ENCODE measurements at regions not wholly inside any gene's neighbourhood (a gene's known extent, or its start where the extent isn't known, plus 50 kb on each side); places are given as distances from the start of the nearest gene placed in this dataset.
"Not testable (repeated sequence)": the region's sequence is repeated elsewhere in the genome, so short reads cannot be mapped to it uniquely, and the experiment has no call there.

DNA sequence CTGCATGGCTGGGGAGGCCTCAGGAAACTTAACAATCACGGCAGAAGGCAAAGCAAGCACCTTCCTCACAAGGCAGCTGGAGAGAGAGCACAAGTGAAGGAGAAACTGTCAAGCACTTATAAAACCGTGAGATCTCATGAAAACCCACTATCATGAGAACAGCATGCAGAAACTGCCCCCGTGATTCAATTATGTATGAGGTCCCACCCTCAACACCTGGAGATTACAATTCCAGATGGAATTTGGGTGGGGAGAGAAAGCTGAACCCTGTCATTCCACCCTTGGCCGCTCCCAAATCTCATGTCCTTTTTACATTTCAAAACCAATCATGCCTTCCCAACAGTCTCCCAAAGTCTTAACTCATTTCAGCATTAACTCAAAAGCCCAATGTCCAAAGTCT, 107.2 kb upstream of the ECI2 start:
- H3K27ac ChIP-seq, result no peak overlapping the region
- TF ChIP-seq, protein P1, sequence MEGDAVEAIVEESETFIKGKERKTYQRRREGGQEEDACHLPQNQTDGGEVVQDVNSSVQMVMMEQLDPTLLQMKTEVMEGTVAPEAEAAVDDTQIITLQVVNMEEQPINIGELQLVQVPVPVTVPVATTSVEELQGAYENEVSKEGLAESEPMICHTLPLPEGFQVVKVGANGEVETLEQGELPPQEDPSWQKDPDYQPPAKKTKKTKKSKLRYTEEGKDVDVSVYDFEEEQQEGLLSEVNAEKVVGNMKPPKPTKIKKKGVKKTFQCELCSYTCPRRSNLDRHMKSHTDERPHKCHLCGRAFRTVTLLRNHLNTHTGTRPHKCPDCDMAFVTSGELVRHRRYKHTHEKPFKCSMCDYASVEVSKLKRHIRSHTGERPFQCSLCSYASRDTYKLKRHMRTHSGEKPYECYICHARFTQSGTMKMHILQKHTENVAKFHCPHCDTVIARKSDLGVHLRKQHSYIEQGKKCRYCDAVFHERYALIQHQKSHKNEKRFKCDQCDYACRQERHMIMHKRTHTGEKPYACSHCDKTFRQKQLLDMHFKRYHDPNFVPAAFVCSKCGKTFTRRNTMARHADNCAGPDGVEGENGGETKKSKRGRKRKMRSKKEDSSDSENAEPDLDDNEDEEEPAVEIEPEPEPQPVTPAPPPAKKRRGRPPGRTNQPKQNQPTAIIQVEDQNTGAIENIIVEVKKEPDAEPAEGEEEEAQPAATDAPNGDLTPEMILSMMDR (conservative IDR thresholded peaks at IDR 0.05), result no peak
- no peak for TF ChIP-seq ZFX (IDR thresholded peaks at IDR 0.05)

DNA sequence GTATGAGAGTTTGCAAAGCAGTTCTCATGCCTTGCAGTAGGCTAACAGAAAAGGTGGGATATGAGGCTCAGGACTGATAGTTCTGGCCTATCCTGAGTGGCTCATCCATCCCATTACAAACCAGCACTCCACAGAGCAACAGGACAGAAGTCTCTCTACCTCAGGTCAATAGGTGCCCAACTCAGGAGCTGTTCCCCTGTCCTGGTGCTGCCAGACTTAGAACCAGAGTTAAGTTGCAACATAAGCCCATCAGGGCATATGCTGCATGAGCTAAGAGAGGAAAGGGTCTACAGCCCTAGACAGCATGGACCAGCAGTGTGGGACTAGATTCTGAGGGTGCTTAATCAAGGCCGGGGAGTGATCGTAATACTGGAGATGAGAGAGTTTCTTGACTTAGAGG, 104.8 kb upstream of the ECI2 start:
- no peak for TF ChIP-seq ZFX (IDR thresholded peaks at IDR 0.05)
- TF ChIP-seq, protein P1 (conservative IDR thresholded peaks at IDR 0.05), result no peak
- no peak overlapping the region for H3K27ac ChIP-seq

DNA sequence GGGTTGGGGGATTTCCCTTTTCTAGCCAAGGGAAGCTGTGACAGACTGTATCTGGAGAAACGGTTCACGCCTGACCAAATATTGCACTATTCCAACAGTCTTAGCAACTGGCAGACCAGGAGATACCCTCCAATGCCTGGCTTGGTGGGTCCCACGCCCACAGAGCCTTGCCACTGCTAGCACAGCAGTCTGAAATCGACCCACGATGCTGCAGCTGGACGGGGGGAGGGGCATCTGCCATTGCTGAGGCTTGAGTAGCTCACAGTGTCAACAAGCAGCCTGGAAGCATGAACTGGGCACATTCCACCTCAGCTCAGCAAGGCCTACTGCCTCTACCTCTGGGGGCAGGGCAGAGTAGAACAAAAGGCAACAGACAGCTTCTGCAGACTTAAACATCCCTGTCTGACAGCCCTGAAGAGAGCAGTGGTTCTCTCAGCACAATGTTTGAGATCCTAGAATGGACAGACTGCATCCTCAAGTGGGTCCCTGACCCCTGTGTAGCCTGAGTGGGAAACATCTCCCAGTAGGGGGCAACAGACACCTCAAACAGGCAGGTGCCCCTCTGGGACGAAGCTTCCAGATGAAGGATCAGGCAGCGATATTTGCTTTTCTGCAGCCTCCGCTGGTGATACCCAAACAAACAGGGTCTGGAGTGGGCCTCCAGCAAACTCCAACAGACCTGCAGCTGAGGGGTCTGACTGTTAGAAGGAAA, 89.9 kb upstream of the ECI2 start:
- TF ChIP-seq, protein P1 (conservative IDR thresholded peaks at IDR 0.05), result peak; percentile 7; the same call in 1 of the 2 replicates
- no peak for TF ChIP-seq ZFX (IDR thresholded peaks at IDR 0.05)
- H3K27ac ChIP-seq, result no peak overlapping the region

DNA sequence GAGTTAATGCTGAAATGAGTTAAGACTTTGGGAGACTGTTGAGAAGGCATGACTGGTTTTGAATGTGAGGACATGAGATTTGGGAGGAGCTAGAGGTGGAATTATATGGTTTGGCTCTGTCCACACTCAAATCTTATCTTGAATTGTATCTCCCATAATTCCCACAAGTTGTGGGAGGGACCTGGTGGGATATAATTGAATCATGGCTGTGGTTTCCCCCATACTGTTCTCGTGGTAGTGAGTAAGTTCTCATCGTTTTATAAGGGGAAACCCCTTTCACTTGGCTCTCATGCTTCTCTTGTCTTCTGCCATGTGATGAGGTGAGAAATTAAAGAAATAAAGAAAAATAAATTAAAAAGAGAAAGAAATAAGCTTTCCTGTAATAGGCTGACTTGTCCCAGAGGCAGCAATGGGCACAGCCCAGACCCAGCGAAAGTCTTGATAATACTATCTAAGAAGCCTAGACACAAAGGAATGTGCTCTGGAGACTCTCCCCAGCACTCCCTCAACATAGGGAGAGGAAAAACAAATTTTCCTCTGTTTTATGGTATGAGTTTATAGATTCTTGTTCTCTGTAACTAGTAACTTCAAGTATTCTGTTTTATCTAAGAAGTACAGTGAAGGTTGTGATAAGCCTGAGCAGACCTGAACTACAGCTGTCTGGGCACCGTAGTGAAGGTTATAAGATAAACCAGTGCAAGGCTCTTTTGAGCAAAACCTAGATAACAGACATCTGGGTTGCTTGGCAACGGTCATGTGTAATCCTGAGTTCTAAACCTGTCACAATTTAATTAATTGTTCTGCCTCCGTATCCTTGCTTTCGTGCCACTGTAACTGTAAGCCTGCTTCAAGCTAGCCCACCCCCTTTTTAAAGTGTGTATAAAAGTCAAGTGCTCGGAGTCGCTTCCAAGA, 88.9 kb upstream of the ECI2 start:
- TF ChIP-seq ZFX (IDR thresholded peaks at IDR 0.05), result no peak
- TF ChIP-seq, protein P1 (conservative IDR thresholded peaks at IDR 0.05), result no peak

DNA sequence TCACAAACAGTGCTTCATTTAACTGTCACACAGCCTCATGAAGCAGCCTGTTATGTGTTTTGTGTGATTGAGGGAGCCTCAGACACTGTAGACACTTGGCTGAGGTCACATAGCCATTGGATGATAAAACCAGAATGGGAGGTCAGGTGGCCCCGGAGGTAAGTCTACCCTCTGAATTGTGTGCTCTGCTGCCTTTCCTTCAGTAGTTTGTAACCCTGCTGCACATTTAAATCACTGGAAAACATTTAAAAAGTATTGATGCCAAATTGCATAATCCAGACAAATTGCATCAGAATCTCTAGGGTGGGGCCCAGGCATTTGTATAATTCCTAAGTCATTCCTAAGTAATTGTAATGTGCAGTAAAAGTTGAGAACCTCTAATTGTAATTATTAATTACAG, 85.2 kb upstream of the ECI2 start:
- no peak overlapping the region for H3K27ac ChIP-seq
- TF ChIP-seq, protein P1 (conservative IDR thresholded peaks at IDR 0.05), result no peak
- TF ChIP-seq ZFX (IDR thresholded peaks at IDR 0.05), result no peak

More for the DNA sequence above, 88.9 kb upstream of the ECI2 start:
- H3K27ac ChIP-seq, result no peak overlapping the region

GRCh38 chr6:4218619-4219317, 83.4 kb upstream of the ECI2 start:
- H3K27ac ChIP-seq, result not testable (repeated sequence)

GRCh38 chr6:4212588-4212987, 77.2 kb upstream of the ECI2 start:
- TF ChIP-seq, protein P1 (conservative IDR thresholded peaks at IDR 0.05), result no peak

More at GRCh38 chr6:4212588-4212987, 77.2 kb upstream of the ECI2 start:
- H3K27ac ChIP-seq, result no peak overlapping the region
